ENCODE measurements at regions not wholly inside any gene's neighbourhood (a gene's known extent, or its start where the extent isn't known, plus 50 kb on each side); places are given as distances from the start of the nearest gene placed in this dataset.

DNA sequence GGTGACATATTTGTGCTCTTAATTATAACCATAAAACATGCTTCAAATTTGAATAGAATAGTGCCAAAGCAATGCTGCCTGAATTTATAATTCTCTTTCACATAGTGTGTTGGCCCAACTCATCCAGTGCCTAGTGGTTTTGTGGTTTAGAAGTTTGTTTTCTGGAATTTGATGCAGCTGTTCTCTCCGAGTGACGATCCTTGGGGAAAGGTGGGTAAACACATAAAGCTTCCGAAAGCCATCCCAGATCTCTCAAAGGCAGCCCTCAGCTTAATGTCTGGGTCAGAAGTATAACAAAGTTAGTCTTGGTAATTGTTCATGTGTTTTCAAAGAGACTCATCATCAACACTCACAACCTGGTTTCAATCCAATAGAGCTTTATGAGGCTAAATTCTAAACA, 235.6 kb upstream of the CDH2 start:
- no peak for TF ChIP-seq EZH2phosphoT487 (IDR thresholded peaks at IDR 0.05; ENCODE audit: borderline replicate concordance, low read length)
- TF ChIP-seq, protein P1, sequence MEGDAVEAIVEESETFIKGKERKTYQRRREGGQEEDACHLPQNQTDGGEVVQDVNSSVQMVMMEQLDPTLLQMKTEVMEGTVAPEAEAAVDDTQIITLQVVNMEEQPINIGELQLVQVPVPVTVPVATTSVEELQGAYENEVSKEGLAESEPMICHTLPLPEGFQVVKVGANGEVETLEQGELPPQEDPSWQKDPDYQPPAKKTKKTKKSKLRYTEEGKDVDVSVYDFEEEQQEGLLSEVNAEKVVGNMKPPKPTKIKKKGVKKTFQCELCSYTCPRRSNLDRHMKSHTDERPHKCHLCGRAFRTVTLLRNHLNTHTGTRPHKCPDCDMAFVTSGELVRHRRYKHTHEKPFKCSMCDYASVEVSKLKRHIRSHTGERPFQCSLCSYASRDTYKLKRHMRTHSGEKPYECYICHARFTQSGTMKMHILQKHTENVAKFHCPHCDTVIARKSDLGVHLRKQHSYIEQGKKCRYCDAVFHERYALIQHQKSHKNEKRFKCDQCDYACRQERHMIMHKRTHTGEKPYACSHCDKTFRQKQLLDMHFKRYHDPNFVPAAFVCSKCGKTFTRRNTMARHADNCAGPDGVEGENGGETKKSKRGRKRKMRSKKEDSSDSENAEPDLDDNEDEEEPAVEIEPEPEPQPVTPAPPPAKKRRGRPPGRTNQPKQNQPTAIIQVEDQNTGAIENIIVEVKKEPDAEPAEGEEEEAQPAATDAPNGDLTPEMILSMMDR (IDR thresholded peaks at IDR 0.05; ENCODE audit: low read depth, low read length, poor library complexity, severe bottlenecking): no peak
- no peaks in the 10 kb centered on the region for H3K4me1 ChIP-seq (ENCODE audit: control insufficient read depth, low read length)
- no peaks in the 10 kb centered on the region for H3K27me3 ChIP-seq (ENCODE audit: control insufficient read depth, low read length)
- H4K20me1 ChIP-seq (ENCODE audit: control insufficient read depth, insufficient read depth, low read depth, low read length): no peaks in the 10 kb centered on the region
- no peaks in the 10 kb centered on the region; the same call in 1 of the 2 replicates for H3K9me3 ChIP-seq (ENCODE audit: control insufficient read depth, insufficient read depth, low read length)
- no peak overlapping the region for H3K27ac ChIP-seq (ENCODE audit: low read depth, low read length)
- no peak overlapping the region for H3K4me3 ChIP-seq (ENCODE audit: low read length)
- no peaks in the 10 kb centered on the region for H3K79me2 ChIP-seq (ENCODE audit: control insufficient read depth, low read length)
- no peaks in the 10 kb centered on the region for H3K36me3 ChIP-seq (ENCODE audit: control insufficient read depth, low read length)
- H3K4me2 ChIP-seq (ENCODE audit: low read length): no peak overlapping the region
- H3K9me2 ChIP-seq (replicated peaks; ENCODE audit: control insufficient read depth, low read length): no peaks in the 10 kb centered on the region
- no peaks in the 10 kb centered on the region for H3F3A ChIP-seq (ENCODE audit: control insufficient read depth, insufficient read depth)

DNA sequence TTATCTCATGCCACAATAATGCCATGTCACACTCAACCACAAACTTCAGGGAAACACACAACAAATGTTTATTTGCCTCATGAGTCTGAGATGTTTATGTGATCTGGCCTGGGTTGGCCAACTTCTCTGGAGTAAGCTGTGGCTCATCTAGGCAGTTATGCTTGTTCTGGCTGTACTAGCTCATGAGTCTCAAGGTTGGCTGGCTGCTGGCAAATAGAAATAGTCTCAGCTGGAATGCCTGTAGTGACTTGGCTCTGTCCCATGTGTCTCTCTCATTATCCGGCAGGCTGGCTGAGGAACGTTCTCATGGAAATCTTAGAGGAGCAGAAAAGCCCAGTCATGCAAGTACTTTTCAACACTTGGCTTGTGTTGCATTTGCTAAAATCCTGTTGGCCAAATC, 234.9 kb upstream of the CDH2 start:
- Histone ChIP-seq H3K9me2 (replicated peaks; ENCODE audit: control insufficient read depth, low read length) (no peaks in the 10 kb centered on the region), H3K36me3 (ENCODE audit: control insufficient read depth, low read length) (no peaks in the 10 kb centered on the region), H3K9me3 (ENCODE audit: control insufficient read depth, insufficient read depth, low read length) (no peaks in the 10 kb centered on the region; the same call in 1 of the 2 replicates), H3K4me3 (ENCODE audit: low read length) (no peak overlapping the region), H3K4me2 (ENCODE audit: low read length) (no peak overlapping the region), H3K27me3 (ENCODE audit: control insufficient read depth, low read length) (no peaks in the 10 kb centered on the region), H3F3A (ENCODE audit: control insufficient read depth, insufficient read depth) (no peaks in the 10 kb centered on the region), H4K20me1 (ENCODE audit: control insufficient read depth, insufficient read depth, low read depth, low read length) (no peaks in the 10 kb centered on the region), H3K79me2 (ENCODE audit: control insufficient read depth, low read length) (no peaks in the 10 kb centered on the region), H3K4me1 (ENCODE audit: control insufficient read depth, low read length) (no peaks in the 10 kb centered on the region), H3K27ac (ENCODE audit: low read depth, low read length) (no peak overlapping the region)
- TF ChIP-seq, protein P1 (IDR thresholded peaks at IDR 0.05; ENCODE audit: low read depth, low read length, poor library complexity, severe bottlenecking): no peak
- TF ChIP-seq EZH2phosphoT487 (IDR thresholded peaks at IDR 0.05; ENCODE audit: borderline replicate concordance, low read length): no peak

DNA sequence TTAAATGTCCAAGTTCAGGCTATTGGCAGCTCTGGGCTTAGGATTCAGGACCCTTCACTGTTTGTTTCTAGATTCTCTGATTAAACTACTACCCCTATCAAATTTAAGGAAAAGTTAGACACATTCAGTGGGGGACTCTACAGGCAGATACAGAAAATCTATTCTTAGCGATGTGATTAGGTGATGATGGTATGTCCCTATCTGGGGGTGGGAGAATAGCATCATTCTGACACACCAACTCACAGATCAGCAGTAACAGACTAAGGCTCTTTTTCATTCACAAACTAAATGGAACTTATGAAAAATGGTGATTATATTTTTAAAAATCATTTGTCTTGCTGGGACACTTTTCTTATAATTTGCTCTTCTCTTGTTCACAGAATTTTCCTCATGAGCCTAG, 232.9 kb upstream of the CDH2 start:
- Histone ChIP-seq H3K36me3 (ENCODE audit: control insufficient read depth, low read length) (no peaks in the 10 kb centered on the region), H3K4me3 (ENCODE audit: low read length) (no peak overlapping the region), H3K27me3 (ENCODE audit: control insufficient read depth, low read length) (no peaks in the 10 kb centered on the region), H3K4me2 (ENCODE audit: low read length) (no peak overlapping the region), H3K27ac (ENCODE audit: low read depth, low read length) (no peak overlapping the region), H3F3A (ENCODE audit: control insufficient read depth, insufficient read depth) (no peaks in the 10 kb centered on the region), H3K9me2 (replicated peaks; ENCODE audit: control insufficient read depth, low read length) (no peaks in the 10 kb centered on the region), H3K4me1 (ENCODE audit: control insufficient read depth, low read length) (no peaks in the 10 kb centered on the region), H4K20me1 (ENCODE audit: control insufficient read depth, insufficient read depth, low read depth, low read length) (no peaks in the 10 kb centered on the region), H3K79me2 (ENCODE audit: control insufficient read depth, low read length) (no peaks in the 10 kb centered on the region), H3K9me3 (ENCODE audit: control insufficient read depth, insufficient read depth, low read length) (no peaks in the 10 kb centered on the region; the same call in 1 of the 2 replicates)
- TF ChIP-seq EZH2phosphoT487 (IDR thresholded peaks at IDR 0.05; ENCODE audit: borderline replicate concordance, low read length): no peak
- TF ChIP-seq, protein P1 (IDR thresholded peaks at IDR 0.05; ENCODE audit: low read depth, low read length, poor library complexity, severe bottlenecking): no peak

Data from DOHH2 (cell line).